ENCODE measurements at regions not wholly inside any gene's neighbourhood (a gene's known extent, or its start where the extent isn't known, plus 50 kb on each side); places are given as distances from the start of the nearest gene placed in this dataset.
"Not testable (repeated sequence)": the region's sequence is repeated elsewhere in the genome, so short reads cannot be mapped to it uniquely, and the experiment has no call there.

GRCh38 chr10:30537586-30537985, 92.0 kb downstream of the LYZL2 start:
- Histone ChIP-seq H3K18ac (ENCODE audit: low read depth in 1 of 2, low read length in 2 of 2) (no peak overlapping the region), H2AK5ac (ENCODE audit: low read length, severe bottlenecking) (no peak overlapping the region), H3K4me3 (ENCODE audit: insufficient read depth in 1 of 2, low read depth in 1 of 2, low read length in 2 of 2) (no peak overlapping the region), H3K27me3 (ENCODE audit: control insufficient read depth in 1 of 2, insufficient read depth in 1 of 2, low read length in 2 of 2) (no peaks in the 10 kb centered on the region), H2BK15ac (ENCODE audit: low read depth, poor library complexity, severe bottlenecking) (no peak overlapping the region), H2AFZ (ENCODE audit: low read depth, low read length) (no peak overlapping the region), H3K4ac (ENCODE audit: low read depth in 1 of 2, low read length in 2 of 2) (no peak overlapping the region), H2BK12ac (ENCODE audit: low read length in 2 of 2) (no peak overlapping the region), H3K4me1 (ENCODE audit: control insufficient read depth, insufficient read depth, low read depth, low read length) (peaks cover 7% of the 10 kb centered on the region), H3K27ac (ENCODE audit: low read length, poor library complexity, severe bottlenecking) (no peak overlapping the region), H3K14ac (ENCODE audit: low read length in 2 of 2) (no peak overlapping the region), H2BK120ac (ENCODE audit: low read depth, low read length) (no peak overlapping the region), H3K9me3 (ENCODE audit: control insufficient read depth, low read length) (no peaks in the 10 kb centered on the region), H3K23ac (ENCODE audit: low read length in 2 of 2) (no peak overlapping the region), H3K4me2 (ENCODE audit: low read length, poor library complexity, severe bottlenecking) (no peak overlapping the region), H4K8ac (ENCODE audit: low read length) (no peak overlapping the region), H2BK5ac (ENCODE audit: low read depth, low read length, poor library complexity, severe bottlenecking) (no peak overlapping the region), H4K91ac (ENCODE audit: low read length) (no peak overlapping the region), H3K79me1 (replicated peaks; ENCODE audit: low read length, poor library complexity, severe bottlenecking) (no peaks in the 10 kb centered on the region), H3K36me3 (ENCODE audit: control insufficient read depth in 1 of 2, insufficient read depth in 2 of 2, low read depth in 1 of 2, low read length in 2 of 2) (no peaks in the 10 kb centered on the region), H3K9ac (ENCODE audit: low read length) (no peak overlapping the region)
- WGBS: no CpG with 5 or more reads among the region's 2 CpGs
- no peak for DNase-seq

GRCh38 chr10:30537158-30537557, 92.4 kb downstream of the LYZL2 start:
- not testable (repeated sequence) for H3K4me1 ChIP-seq (ENCODE audit: control insufficient read depth, insufficient read depth, low read depth, low read length); H2BK12ac ChIP-seq (ENCODE audit: low read length in 2 of 2); H3K79me1 ChIP-seq (replicated peaks; ENCODE audit: low read length, poor library complexity, severe bottlenecking); H3K18ac ChIP-seq (ENCODE audit: low read depth in 1 of 2, low read length in 2 of 2); H2BK15ac ChIP-seq (ENCODE audit: low read depth, poor library complexity, severe bottlenecking); H3K4me2 ChIP-seq (ENCODE audit: low read length, poor library complexity, severe bottlenecking); H3K9me3 ChIP-seq (ENCODE audit: control insufficient read depth, low read length); H3K4ac ChIP-seq (ENCODE audit: low read depth in 1 of 2, low read length in 2 of 2); H3K4me3 ChIP-seq (ENCODE audit: insufficient read depth in 1 of 2, low read depth in 1 of 2, low read length in 2 of 2); H2AFZ ChIP-seq (ENCODE audit: low read depth, low read length); H4K8ac ChIP-seq (ENCODE audit: low read length); H3K9ac ChIP-seq (ENCODE audit: low read length); H4K91ac ChIP-seq (ENCODE audit: low read length); H3K14ac ChIP-seq (ENCODE audit: low read length in 2 of 2); H2AK5ac ChIP-seq (ENCODE audit: low read length, severe bottlenecking); H3K27ac ChIP-seq (ENCODE audit: low read length, poor library complexity, severe bottlenecking); DNase-seq; H3K23ac ChIP-seq (ENCODE audit: low read length in 2 of 2); H2BK120ac ChIP-seq (ENCODE audit: low read depth, low read length); H2BK5ac ChIP-seq (ENCODE audit: low read depth, low read length, poor library complexity, severe bottlenecking); H3K36me3 ChIP-seq (ENCODE audit: control insufficient read depth in 1 of 2, insufficient read depth in 2 of 2, low read depth in 1 of 2, low read length in 2 of 2); H3K27me3 ChIP-seq (ENCODE audit: control insufficient read depth in 1 of 2, insufficient read depth in 1 of 2, low read length in 2 of 2)
- 89% methylated on average over 1 of the region's 1 CpG for WGBS

GRCh38 chr10:30536578-30536977, 93.0 kb downstream of the LYZL2 start:
- H3K4me2 ChIP-seq (ENCODE audit: low read length, poor library complexity, severe bottlenecking): no peak overlapping the region
- no peak overlapping the region for H2BK120ac ChIP-seq (ENCODE audit: low read depth, low read length)
- 64% methylated on average over 4 of the region's 4 CpGs for WGBS

GRCh38 chr10:30535677-30536076, 93.9 kb downstream of the LYZL2 start:
- H4K91ac ChIP-seq (ENCODE audit: low read length): no peak overlapping the region
- H3K18ac ChIP-seq (ENCODE audit: low read depth in 1 of 2, low read length in 2 of 2): no peak overlapping the region
- H3K27me3 ChIP-seq (ENCODE audit: control insufficient read depth in 1 of 2, insufficient read depth in 1 of 2, low read length in 2 of 2): no peaks in the 10 kb centered on the region
- WGBS: 97% methylated on average over 2 of the region's 4 CpGs
- H2BK5ac ChIP-seq (ENCODE audit: low read depth, low read length, poor library complexity, severe bottlenecking): no peak overlapping the region
- no peak overlapping the region for H3K4ac ChIP-seq (ENCODE audit: low read depth in 1 of 2, low read length in 2 of 2)
- no peak overlapping the region for H2BK120ac ChIP-seq (ENCODE audit: low read depth, low read length)
- H4K8ac ChIP-seq (ENCODE audit: low read length): no peak overlapping the region
- H3K36me3 ChIP-seq (ENCODE audit: control insufficient read depth in 1 of 2, insufficient read depth in 2 of 2, low read depth in 1 of 2, low read length in 2 of 2): no peaks in the 10 kb centered on the region
- H3K9ac ChIP-seq (ENCODE audit: low read length): no peak overlapping the region
- no peaks in the 10 kb centered on the region for H3K79me1 ChIP-seq (replicated peaks; ENCODE audit: low read length, poor library complexity, severe bottlenecking)
- H3K23ac ChIP-seq (ENCODE audit: low read length in 2 of 2): no peak overlapping the region
- no peaks in the 10 kb centered on the region for H3K9me3 ChIP-seq (ENCODE audit: control insufficient read depth, low read length)
- H3K4me3 ChIP-seq (ENCODE audit: insufficient read depth in 1 of 2, low read depth in 1 of 2, low read length in 2 of 2): no peak overlapping the region
- H3K4me1 ChIP-seq (ENCODE audit: control insufficient read depth, insufficient read depth, low read depth, low read length): peaks cover 7% of the 10 kb centered on the region
- H3K14ac ChIP-seq (ENCODE audit: low read length in 2 of 2): no peak overlapping the region
- H3K4me2 ChIP-seq (ENCODE audit: low read length, poor library complexity, severe bottlenecking): no peak overlapping the region
- H2AK5ac ChIP-seq (ENCODE audit: low read length, severe bottlenecking): no peak overlapping the region
- H2BK15ac ChIP-seq (ENCODE audit: low read depth, poor library complexity, severe bottlenecking): no peak overlapping the region
- no peak for DNase-seq
- H2AFZ ChIP-seq (ENCODE audit: low read depth, low read length): no peak overlapping the region
- H2BK12ac ChIP-seq (ENCODE audit: low read length in 2 of 2): no peak overlapping the region
- no peak overlapping the region for H3K27ac ChIP-seq (ENCODE audit: low read length, poor library complexity, severe bottlenecking)

More at GRCh38 chr10:30536578-30536977, 93.0 kb downstream of the LYZL2 start:
- Histone ChIP-seq H2BK12ac (ENCODE audit: low read length in 2 of 2) (no peak overlapping the region), H2AFZ (ENCODE audit: low read depth, low read length) (no peak overlapping the region), H3K4me3 (ENCODE audit: insufficient read depth in 1 of 2, low read depth in 1 of 2, low read length in 2 of 2) (no peak overlapping the region), H3K14ac (ENCODE audit: low read length in 2 of 2) (no peak overlapping the region), H3K9me3 (ENCODE audit: control insufficient read depth, low read length) (no peaks in the 10 kb centered on the region), H3K36me3 (ENCODE audit: control insufficient read depth in 1 of 2, insufficient read depth in 2 of 2, low read depth in 1 of 2, low read length in 2 of 2) (no peaks in the 10 kb centered on the region), H3K79me1 (replicated peaks; ENCODE audit: low read length, poor library complexity, severe bottlenecking) (no peaks in the 10 kb centered on the region), H2BK5ac (ENCODE audit: low read depth, low read length, poor library complexity, severe bottlenecking) (no peak overlapping the region), H3K23ac (ENCODE audit: low read length in 2 of 2) (no peak overlapping the region), H3K27ac (ENCODE audit: low read length, poor library complexity, severe bottlenecking) (no peak overlapping the region), H2AK5ac (ENCODE audit: low read length, severe bottlenecking) (peak overlapping the region; percentile 5), H3K4ac (ENCODE audit: low read depth in 1 of 2, low read length in 2 of 2) (no peak overlapping the region), H3K27me3 (ENCODE audit: control insufficient read depth in 1 of 2, insufficient read depth in 1 of 2, low read length in 2 of 2) (no peaks in the 10 kb centered on the region), H2BK15ac (ENCODE audit: low read depth, poor library complexity, severe bottlenecking) (no peak overlapping the region), H4K91ac (ENCODE audit: low read length) (no peak overlapping the region), H4K8ac (ENCODE audit: low read length) (no peak overlapping the region), H3K9ac (ENCODE audit: low read length) (no peak overlapping the region), H3K4me1 (ENCODE audit: control insufficient read depth, insufficient read depth, low read depth, low read length) (peaks cover 7% of the 10 kb centered on the region), H3K18ac (ENCODE audit: low read depth in 1 of 2, low read length in 2 of 2) (no peak overlapping the region)
- no peak for DNase-seq
